Keratinocyte (primary cell): ENCODE measurements at regions not wholly inside any gene's neighbourhood (a gene's known extent, or its start where the extent isn't known, plus 50 kb on each side); places are given as distances from the start of the nearest gene placed in this dataset.

ENCODE experiments used
- DNase-seq: peaks from one replicate; pipeline ENCODE4 v3.0.0-alpha.2; 2011; ENCODE audit warnings: low read depth, missing footprints, low spot score
- FAIRE-seq: peaks from 2 replicates; lab custom pipeline; 2011; peaks lifted over from hg19 to GRCh38; lab: Jason Lieb, UNC
- H2AFZ ChIP-seq: 2 replicates; pipeline ENCODE4 v1.6.0; 2012; ENCODE audit warnings: low read length, control low read depth, inconsistent platforms; ENCODE audit not compliant: control insufficient read depth
- H3K27ac ChIP-seq: 2 replicates; pipeline ENCODE4 v1.5.1; 2011; ENCODE audit warnings: low read length; ENCODE audit not compliant: control insufficient read depth, insufficient read depth
- H3K27me3 ChIP-seq: 3 replicates; pipeline ENCODE4 v1.6.0; 2011; ENCODE audit warnings: low read length; ENCODE audit not compliant: control insufficient read depth, insufficient read depth; ENCODE audit errors: extremely low read depth
- H3K36me3 ChIP-seq, 2 experiments: 2 replicates in 1 of 2; 3 replicates in 1 of 2; pipeline ENCODE4 v1.5.1; 2011; ENCODE audit warnings: low read length in 2 of 2, mild to moderate bottlenecking in 1 of 2; ENCODE audit not compliant: control insufficient read depth in 2 of 2, insufficient read depth in 2 of 2; ENCODE audit errors: extremely low read depth in 1 of 2
- H3K4me1 ChIP-seq: 3 replicates; pipeline ENCODE4 v1.5.1; 2011; ENCODE audit warnings: low read length; ENCODE audit not compliant: control insufficient read depth, insufficient read depth; ENCODE audit errors: extremely low read depth
- H3K4me2 ChIP-seq: 3 replicates; pipeline ENCODE4 v1.6.0; 2011; ENCODE audit warnings: low read depth, low read length; ENCODE audit not compliant: control insufficient read depth, insufficient read depth; ENCODE audit errors: extremely low read depth
- H3K4me3 ChIP-seq, 3 experiments: fragments of 200-600 bp in 1 of 3; sonication (generic) in 1 of 3; 2 replicates in 2 of 3; 3 replicates in 1 of 3; pipeline ENCODE4 v1.5.1; 2011 to 2016; ENCODE audit warnings: low read length in 3 of 3, mild to moderate bottlenecking in 3 of 3, control low read depth in 2 of 3, inconsistent platforms in 1 of 3, low read depth in 1 of 3, mixed read lengths in 1 of 3, mixed run types in 1 of 3, moderate library complexity in 1 of 3; ENCODE audit not compliant: control insufficient read depth in 2 of 3, insufficient read depth in 2 of 3; ENCODE audit errors: extremely low read depth in 1 of 3
- H3K79me2 ChIP-seq: 2 replicates; pipeline ENCODE4 v1.6.0; 2012; ENCODE audit warnings: low read length; ENCODE audit not compliant: control insufficient read depth, insufficient read depth
- H3K9ac ChIP-seq: 3 replicates; pipeline ENCODE4 v1.6.0; 2011; ENCODE audit warnings: low read length; ENCODE audit not compliant: control insufficient read depth, insufficient read depth; ENCODE audit errors: extremely low read depth
- H3K9me1 ChIP-seq: 3 replicates; pipeline ENCODE4 v1.6.0; 2011; ENCODE audit warnings: low read length; ENCODE audit not compliant: control insufficient read depth, insufficient read depth; ENCODE audit errors: extremely low read depth
- H3K9me3 ChIP-seq: 2 replicates; pipeline ENCODE4 v1.5.1; 2012; ENCODE audit warnings: low read depth, low read length; ENCODE audit not compliant: control insufficient read depth
- H4K20me1 ChIP-seq: 3 replicates; pipeline ENCODE4 v1.6.0; 2011; ENCODE audit warnings: low read length; ENCODE audit not compliant: control insufficient read depth, insufficient read depth; ENCODE audit errors: extremely low read depth
- EZH2 ChIP-seq: IDR thresholded peaks from one replicate; pipeline ENCODE4 v1.6.1; 2012; ENCODE audit warnings: inconsistent platforms, mild to moderate bottlenecking, low read length, moderate library complexity
- dilution Hi-C: fragments of 300-500 bp; cut with MboI; formaldehyde crosslinking; loops from one replicate; pipeline ENCODE4 v1.7.0; 2020; ENCODE audit warnings: low sequenced_read_pairs; ENCODE audit not compliant: extremely low pct_ligation_motif_present
- TF ChIP-seq, protein P1 (sequence below), 3 experiments: IDR thresholded peaks in 1 of 3; conservative IDR thresholded peaks in 1 of 3; optimal IDR thresholded peaks in 1 of 3; 2 replicates in 2 of 3; 3 replicates in 1 of 3; pipeline versions ENCODE3 to v1.5.1; 2011; ENCODE audit warnings: low read length in 3 of 3, mild to moderate bottlenecking in 3 of 3, moderate library complexity in 2 of 3, control low read depth in 1 of 3, inconsistent platforms in 1 of 3; ENCODE audit not compliant: insufficient read depth in 2 of 3; ENCODE audit errors: extremely low read depth in 1 of 3

DNA sequence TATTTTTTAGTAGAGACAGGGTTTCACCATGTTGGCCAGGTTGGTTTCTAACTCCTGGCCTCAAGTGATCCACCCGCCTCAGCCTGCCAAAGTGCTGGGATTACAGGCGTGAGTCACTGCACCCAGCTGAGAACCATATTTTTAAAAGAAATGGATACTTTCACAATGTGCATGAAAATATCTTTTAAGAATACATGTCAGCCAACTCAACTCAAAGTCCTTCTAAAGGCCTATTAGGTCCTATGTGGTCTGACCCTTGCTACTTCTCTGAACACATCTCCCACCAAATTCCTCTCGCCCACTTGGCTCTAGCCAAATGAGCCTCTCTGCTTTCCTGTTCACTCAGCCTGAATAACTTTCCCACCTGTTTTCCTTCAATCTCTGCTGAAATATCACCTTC is 119.6 kb downstream of the MTX2 start:
- no peaks in the 10 kb centered on the region for H3K79me2 ChIP-seq
- no peak overlapping the region for H3K9ac ChIP-seq
- no peak overlapping the region for H3K4me3 ChIP-seq
- H3K27me3 ChIP-seq, result no peaks in the 10 kb centered on the region
- H3K36me3 ChIP-seq, result no peaks in the 10 kb centered on the region
- H4K20me1 ChIP-seq, result no peaks in the 10 kb centered on the region
- FAIRE-seq, result no peak
- no peak overlapping the region for H3K4me2 ChIP-seq
- no peak for TF ChIP-seq EZH2
- TF ChIP-seq, protein P1, sequence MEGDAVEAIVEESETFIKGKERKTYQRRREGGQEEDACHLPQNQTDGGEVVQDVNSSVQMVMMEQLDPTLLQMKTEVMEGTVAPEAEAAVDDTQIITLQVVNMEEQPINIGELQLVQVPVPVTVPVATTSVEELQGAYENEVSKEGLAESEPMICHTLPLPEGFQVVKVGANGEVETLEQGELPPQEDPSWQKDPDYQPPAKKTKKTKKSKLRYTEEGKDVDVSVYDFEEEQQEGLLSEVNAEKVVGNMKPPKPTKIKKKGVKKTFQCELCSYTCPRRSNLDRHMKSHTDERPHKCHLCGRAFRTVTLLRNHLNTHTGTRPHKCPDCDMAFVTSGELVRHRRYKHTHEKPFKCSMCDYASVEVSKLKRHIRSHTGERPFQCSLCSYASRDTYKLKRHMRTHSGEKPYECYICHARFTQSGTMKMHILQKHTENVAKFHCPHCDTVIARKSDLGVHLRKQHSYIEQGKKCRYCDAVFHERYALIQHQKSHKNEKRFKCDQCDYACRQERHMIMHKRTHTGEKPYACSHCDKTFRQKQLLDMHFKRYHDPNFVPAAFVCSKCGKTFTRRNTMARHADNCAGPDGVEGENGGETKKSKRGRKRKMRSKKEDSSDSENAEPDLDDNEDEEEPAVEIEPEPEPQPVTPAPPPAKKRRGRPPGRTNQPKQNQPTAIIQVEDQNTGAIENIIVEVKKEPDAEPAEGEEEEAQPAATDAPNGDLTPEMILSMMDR (optimal IDR thresholded peaks at IDR 0.05 in 1 of 3, IDR thresholded peaks at IDR 0.05 in 1 of 3, conservative IDR thresholded peaks at IDR 0.05 in 1 of 3; ENCODE audit: extremely low read depth in 1 of 3, insufficient read depth in 2 of 3, low read length in 3 of 3), result no peak
- H3K9me1 ChIP-seq, result no peaks in the 10 kb centered on the region
- no peak for DNase-seq
- H3K9me3 ChIP-seq, result no peaks in the 10 kb centered on the region
- no peak overlapping the region for H3K27ac ChIP-seq
- H3K4me1 ChIP-seq, result no peaks in the 10 kb centered on the region
- no peak overlapping the region for H2AFZ ChIP-seq
- dilution Hi-C loops, result no loop called here

DNA sequence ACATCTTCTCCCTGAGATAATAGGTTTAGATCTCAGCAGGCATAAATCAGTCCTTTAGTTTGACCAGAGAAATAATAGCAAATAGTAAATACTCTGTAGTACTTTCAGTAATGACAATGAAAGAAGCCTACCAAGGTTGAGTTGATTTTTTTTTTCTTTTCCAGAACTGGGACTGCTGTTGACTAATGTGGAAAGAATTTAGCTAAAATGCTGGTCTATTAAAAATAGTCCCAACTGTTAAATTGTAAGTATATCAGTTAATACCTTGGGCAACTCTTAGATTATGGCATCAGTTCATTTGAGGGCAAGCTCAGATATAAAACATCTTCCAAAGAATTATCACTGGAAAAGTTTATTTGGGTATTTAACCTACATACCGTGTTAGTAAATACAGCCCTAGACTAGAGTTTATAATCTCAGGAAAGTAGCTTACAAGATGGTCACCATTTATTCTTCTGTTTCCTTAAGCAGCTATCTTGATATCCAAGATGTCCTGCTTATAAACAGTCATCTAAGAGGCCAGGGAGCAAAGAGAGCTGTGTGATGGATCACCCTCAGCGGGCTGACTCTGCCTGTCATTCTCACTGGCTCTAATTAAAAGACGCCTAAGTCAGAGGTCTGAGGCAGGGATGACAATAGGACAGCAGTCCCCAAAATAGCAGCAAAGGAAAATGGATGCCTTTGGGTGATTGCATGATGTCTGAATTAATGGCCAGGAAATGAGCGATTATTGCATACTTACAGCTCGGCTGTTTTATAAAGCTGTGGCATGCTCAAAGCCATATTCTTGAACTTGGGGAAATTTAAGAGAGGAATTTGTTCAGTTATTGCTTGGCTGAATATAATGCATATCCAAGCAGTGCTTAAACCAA is 121.3 kb downstream of the MTX2 start:
- no peaks in the 10 kb centered on the region for H3K79me2 ChIP-seq
- DNase-seq (no peak), FAIRE-seq (no peak)
- dilution Hi-C loops, result no loop called here
- TF ChIP-seq EZH2, result no peak
- H3K9me1 ChIP-seq, result no peaks in the 10 kb centered on the region
- no peak overlapping the region for H3K9ac ChIP-seq
- no peak overlapping the region for H3K4me2 ChIP-seq
- H3K27me3 ChIP-seq, result no peaks in the 10 kb centered on the region
- H3K9me3 ChIP-seq, result no peaks in the 10 kb centered on the region
- H3K27ac ChIP-seq, result no peak overlapping the region
- no peak overlapping the region for H2AFZ ChIP-seq
- H4K20me1 ChIP-seq, result no peaks in the 10 kb centered on the region
- no peaks in the 10 kb centered on the region for H3K36me3 ChIP-seq
- no peak overlapping the region for H3K4me3 ChIP-seq
- H3K4me1 ChIP-seq, result no peaks in the 10 kb centered on the region

DNA sequence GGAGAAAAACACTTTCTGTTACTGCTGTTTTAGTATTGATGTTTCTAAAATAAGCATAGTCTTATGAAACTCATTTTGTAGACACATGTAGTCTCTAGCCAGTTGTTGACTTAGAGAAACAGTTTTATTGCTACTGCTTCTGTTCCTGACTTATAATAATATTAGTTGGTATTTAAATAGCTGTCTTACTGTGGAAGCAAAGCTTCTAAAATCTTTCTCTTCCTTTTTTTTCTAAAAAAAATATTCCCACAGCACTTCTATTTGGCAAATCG is 121.8 kb downstream of the MTX2 start:
- Histone ChIP-seq H3K27ac (no peak overlapping the region), H3K4me1 (no peaks in the 10 kb centered on the region), H3K9me1 (no peaks in the 10 kb centered on the region), H3K9ac (no peak overlapping the region), H4K20me1 (no peaks in the 10 kb centered on the region), H3K4me2 (no peak overlapping the region), H2AFZ (no peak overlapping the region), H3K36me3 (no peaks in the 10 kb centered on the region), H3K79me2 (no peaks in the 10 kb centered on the region), H3K27me3 (no peaks in the 10 kb centered on the region), H3K4me3 (no peak overlapping the region), H3K9me3 (no peaks in the 10 kb centered on the region)
- FAIRE-seq, result no peak
- dilution Hi-C loops, result no loop called here
- DNase-seq, result no peak
- TF ChIP-seq EZH2, result no peak
- TF ChIP-seq, protein P1 (optimal IDR thresholded peaks at IDR 0.05 in 1 of 3, IDR thresholded peaks at IDR 0.05 in 1 of 3, conservative IDR thresholded peaks at IDR 0.05 in 1 of 3; ENCODE audit: extremely low read depth in 1 of 3, insufficient read depth in 2 of 3, low read length in 3 of 3), result no peak
